ENCODE measurements at regions not wholly inside any gene's neighbourhood (a gene's known extent, or its start where the extent isn't known, plus 50 kb on each side); places are given as distances from the start of the nearest gene placed in this dataset.

DNA sequence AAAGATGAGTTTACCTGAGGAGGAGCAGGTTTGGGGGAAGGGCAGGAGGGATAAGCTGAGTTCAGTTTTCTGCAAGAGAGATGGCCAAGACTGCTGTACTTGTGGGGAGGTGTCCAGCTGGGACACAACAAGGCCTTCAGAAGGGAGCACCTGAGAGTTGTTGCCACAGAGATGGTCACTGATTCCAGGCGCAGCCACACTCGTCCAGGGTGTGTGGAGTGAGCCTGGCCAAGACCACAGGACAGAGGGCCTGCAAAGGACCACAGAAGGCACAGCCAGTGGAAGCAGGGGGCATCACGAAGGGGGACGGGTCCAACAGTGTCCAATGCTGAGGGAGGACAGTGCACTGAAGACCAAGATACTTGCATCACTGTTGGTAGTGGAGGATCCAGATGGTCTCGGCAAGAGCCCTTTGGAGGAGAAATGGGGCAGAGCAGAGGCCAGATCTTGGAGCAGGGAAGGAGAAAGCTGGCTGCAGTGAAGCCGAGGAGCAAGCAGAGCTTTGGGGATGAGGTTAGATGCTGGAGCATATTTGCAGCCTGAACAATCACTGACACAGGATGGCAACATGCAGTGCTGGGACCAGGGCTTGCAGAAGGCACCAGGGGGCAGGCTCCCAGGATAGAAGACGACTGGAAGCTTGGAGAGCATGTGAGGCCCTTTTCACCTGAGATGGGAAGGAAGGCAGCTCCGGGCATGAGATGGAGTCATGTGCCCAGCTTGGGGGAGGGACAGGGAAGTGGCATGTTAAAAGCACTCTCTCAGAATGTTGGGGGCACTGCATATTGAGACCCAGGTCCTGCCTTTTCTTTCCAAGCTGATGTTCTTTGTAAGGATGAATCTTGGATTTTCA, 214.0 kb downstream of the CYP26B1 start:
- TF ChIP-seq GATA3 (IDR thresholded peaks at IDR 0.05; ENCODE audit: low read depth, low read length) (no peak), GATA2 (IDR thresholded peaks at IDR 0.05; ENCODE audit: low read depth, low read length) (no peak)

DNA sequence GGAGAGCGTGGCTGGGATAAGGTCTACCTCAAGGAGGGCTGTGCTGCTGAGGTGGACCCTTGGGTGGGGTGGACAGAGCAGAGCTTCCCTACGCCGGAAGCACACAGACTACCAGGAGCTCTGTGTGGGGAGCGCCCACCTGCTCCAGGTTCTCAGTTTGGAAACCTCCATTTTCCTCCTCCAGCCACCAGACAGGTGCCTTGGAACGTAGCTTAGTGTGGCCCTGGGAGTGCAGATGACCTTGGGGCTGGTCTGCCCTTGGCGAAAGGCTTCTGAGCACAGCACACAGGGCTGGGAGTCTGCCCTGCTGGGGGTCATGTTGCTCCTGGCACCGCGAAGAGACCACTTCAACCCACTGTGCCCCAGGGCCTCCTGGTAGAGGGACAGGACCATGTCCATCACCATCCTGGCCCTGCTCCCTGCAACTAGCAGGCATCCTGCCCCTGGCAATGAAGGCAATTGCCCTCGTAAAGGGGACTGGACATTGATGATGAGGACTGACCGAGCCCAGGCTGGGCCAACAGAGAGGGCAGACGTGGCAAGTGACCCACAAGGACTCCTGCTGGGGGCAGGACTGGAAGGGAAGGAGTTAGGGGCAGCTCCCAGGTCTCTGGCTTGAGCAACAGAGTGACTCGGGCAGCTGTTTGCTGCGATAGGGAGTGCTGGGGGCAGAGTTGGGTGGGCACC, 214.7 kb downstream of the CYP26B1 start:
- TF ChIP-seq GATA2 (IDR thresholded peaks at IDR 0.05; ENCODE audit: low read depth, low read length), result no peak
- no peak for TF ChIP-seq GATA3 (IDR thresholded peaks at IDR 0.05; ENCODE audit: low read depth, low read length)

DNA sequence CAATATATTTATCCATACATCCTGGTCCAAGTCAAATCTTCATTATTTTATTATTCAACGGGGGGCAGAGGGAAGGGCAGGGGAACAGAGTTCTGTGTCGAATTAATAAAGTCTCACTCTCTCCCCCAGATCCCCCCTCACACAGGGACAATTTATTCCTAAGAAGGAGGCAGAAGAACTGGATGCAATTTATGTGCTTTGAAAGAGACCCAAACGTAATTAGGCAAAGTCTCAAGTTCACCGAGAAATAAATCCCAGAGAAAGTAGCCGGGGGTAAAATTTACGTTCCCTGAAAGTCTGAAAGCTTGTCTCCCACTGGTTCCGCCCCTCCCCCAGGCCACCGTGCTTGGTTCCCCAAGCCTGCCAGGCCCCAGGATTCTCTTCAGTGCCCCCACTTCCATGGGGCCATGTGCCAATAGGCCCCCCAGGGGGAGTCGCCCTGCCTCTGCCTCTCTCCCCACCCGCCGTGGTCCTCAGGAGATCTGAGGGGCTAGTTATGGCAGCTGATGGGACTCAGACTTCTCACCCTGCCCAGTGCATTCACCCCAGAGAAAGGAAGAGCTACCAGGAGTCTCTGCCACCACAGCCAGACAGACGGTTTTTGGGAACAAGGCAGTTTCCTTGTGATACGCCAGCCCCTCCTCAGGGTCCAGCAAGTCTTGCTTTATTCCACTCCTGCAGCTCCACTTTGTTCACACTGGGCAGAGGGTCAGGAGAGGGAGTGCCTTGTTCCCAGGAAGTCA, 215.5 kb downstream of the CYP26B1 start:
- TF ChIP-seq GATA2 (IDR thresholded peaks at IDR 0.05; ENCODE audit: low read depth, low read length) (no peak), GATA3 (IDR thresholded peaks at IDR 0.05; ENCODE audit: low read depth, low read length) (no peak)

DNA sequence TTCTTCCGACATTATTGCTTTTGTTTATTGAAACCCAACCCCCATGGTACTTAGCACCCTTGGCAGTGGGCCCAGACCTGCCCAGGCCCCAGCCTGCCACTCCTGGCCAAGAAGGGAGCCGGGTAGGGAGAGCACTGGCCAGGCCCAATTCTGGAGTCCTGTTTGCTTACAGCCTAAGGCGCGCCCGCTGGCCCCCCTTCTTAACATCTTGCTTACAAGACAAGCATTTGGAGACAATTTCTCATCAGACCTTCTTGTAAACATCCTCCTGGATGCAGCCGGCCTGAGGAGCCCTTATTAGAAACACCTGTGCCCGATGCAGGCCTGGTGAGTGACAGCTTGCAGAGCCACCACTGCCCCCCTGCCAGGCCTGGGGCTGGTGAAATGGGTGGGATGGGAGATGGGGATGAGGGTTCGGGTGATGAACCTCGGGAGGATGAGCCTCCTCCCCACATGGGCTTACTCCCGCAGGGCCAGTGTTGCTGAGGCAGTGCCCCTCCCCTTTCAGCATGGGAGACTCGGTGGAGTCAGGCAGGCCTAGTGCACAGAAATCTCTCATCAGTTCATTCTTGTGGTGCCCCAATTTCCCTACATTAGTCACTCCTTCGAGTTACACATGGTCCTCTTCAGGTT, 217.5 kb downstream of the CYP26B1 start:
- TF ChIP-seq GATA3 (IDR thresholded peaks at IDR 0.05; ENCODE audit: low read depth, low read length) (no peak), GATA2 (IDR thresholded peaks at IDR 0.05; ENCODE audit: low read depth, low read length) (no peak)

DNA sequence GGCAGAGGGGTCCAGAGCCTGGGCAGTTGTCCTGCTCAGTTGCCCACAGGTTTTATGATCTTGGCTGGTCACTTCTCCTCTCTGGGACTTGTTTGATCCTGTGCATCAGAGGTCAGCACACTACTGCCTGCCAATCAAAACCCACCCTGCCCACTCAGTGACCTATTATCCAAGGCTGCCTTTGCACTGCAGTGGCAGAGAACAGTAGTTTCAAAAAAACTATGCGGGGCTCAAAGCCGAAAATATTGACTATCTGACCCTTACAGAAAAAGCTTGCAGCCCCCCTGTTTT, 218.2 kb downstream of the CYP26B1 start:
- TF ChIP-seq GATA2 (IDR thresholded peaks at IDR 0.05; ENCODE audit: low read depth, low read length), result no peak
- no peak for TF ChIP-seq GATA3 (IDR thresholded peaks at IDR 0.05; ENCODE audit: low read depth, low read length)

DNA sequence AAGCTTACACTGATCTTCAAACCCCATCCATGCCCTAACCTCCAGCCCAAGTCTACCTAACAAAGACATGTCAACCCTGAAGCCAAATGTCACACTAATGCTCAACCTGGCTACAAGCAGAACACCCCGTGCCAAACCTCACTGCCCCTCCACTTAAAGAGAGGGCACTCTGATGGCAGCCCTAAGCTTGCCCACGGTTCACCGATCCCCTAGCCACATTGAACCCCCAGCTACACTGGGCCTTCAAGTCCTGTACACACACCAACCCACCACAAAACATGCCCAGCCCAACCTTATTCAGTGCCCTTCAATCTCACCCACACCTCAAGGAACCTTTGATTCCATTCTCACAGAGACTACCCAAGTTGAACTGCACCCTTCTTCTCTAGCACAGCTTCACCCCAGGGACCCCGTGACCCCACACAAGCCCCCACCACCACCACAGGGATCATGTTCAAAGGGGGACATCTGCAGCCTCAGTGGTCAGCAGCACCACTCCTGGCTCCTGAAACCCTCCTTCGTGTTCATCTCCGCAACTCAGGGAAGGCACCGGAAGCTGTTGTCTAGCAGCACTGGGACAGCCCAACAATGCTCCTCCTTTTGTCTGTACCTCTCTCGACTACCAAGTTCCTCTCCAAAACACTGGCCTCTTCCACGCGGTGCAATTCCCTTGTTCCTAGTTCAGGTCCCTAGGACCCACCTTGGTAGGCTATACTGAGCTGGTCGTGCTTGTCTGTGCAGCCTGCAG, 218.8 kb downstream of the CYP26B1 start:
- TF ChIP-seq GATA2 (IDR thresholded peaks at IDR 0.05; ENCODE audit: low read depth, low read length) (no peak), GATA3 (IDR thresholded peaks at IDR 0.05; ENCODE audit: low read depth, low read length) (no peak)

DNA sequence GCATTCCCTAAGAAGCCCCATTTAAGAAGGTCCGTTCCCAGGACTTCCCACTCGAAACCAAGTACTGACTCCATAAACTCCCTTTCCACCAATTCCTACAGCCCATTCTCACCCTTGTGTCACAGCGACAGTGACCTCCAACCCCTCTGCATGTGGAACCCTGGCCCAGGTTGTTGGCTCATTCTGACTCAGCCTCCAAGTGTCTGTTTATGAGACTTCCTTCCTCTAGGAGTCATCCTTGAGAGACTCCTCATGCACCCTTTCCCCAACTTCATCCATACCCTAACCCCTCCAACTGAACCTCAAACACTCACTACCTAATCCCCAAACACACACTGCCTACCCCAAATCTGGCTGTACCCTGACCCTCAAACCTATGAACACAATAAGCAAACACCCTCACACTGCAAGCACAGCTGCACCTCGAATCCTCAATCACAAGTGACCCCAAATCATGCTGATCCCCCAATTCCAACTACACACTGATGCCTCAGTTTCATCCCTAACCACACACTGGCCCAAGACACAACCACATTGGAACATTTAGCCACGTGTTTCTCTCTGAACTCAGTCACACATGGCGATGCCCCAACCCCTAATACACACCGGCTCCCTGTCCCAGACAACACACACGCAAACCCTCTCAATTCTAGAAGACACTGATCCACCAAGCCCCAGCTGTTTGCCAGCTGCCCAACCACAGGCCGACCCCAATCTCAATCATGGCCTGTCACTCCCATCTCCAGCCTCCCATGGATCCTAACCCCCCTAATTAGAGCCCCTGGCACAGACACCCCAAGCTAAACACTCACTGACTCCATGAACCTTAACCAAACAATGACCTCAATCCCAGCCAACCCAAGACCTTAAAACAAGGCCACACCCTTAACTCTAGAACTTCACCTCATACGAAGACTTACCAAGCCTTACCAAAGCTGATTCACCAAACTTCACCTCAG, 219.6 kb downstream of the CYP26B1 start:
- no peak for TF ChIP-seq GATA2 (IDR thresholded peaks at IDR 0.05; ENCODE audit: low read depth, low read length)

DNA sequence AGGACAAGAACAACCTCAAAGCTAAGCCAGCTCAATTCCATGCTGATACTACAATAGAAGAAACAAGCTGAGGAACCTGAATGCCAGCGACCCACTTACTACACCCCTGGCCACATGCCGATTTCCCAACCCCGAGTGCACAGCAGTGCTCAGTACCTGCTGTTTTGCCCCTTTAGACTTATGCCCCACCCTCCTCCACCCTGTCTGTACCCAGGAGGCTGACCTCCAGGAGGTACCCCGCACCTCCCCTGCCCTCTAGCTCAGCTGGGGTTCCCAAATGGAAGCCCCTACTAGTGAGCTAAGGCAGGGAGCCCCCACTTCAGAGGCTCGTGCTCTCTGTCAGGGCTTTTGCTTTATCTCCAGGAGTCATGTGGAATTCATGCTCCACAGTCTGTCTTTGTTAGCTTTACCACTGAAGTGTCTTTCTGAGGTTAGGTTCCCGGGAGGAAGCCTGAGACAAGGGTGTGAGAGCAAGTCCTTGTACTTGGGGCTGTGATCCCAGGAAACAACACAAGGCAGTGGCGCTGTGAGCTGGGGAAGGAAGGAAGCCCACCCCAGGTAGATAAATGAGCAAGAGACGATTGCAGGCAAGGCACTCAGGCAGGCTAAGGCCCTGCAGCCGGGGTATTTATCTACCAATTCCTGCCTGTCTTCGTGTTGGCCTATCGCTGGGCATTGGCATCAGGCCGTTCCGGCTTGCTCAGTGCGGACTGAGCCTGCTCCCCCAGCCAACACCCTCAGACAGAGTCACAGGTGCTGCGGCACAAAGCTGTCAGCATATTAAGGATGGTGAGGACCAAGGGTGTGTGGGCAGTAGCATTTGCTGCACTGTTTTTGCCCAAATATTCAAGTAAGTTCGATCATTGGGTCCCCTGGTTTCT, 220.5 kb downstream of the CYP26B1 start:
- TF ChIP-seq GATA2 (IDR thresholded peaks at IDR 0.05; ENCODE audit: low read depth, low read length) (no peak), GATA3 (IDR thresholded peaks at IDR 0.05; ENCODE audit: low read depth, low read length) (no peak)

DNA sequence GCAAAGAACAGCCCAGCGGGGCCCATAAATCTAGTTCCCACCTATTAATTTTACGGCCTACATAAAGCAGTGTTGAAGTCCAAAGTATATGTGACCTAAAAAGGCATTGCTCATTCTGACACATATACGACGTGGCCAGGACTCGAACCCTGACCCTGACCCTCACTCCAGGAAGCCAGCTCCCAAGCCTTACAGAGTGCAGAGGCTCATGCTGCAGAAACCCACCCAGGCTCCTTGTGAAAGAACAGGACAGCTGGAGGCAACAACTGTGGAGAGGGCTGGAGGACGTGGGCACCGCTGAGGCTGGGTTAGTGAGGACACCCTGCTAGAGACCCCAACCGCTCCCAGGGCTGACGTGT, 221.6 kb downstream of the CYP26B1 start:
- TF ChIP-seq GATA3 (IDR thresholded peaks at IDR 0.05; ENCODE audit: low read depth, low read length), result no peak
- TF ChIP-seq GATA2 (IDR thresholded peaks at IDR 0.05; ENCODE audit: low read depth, low read length), result no peak

DNA sequence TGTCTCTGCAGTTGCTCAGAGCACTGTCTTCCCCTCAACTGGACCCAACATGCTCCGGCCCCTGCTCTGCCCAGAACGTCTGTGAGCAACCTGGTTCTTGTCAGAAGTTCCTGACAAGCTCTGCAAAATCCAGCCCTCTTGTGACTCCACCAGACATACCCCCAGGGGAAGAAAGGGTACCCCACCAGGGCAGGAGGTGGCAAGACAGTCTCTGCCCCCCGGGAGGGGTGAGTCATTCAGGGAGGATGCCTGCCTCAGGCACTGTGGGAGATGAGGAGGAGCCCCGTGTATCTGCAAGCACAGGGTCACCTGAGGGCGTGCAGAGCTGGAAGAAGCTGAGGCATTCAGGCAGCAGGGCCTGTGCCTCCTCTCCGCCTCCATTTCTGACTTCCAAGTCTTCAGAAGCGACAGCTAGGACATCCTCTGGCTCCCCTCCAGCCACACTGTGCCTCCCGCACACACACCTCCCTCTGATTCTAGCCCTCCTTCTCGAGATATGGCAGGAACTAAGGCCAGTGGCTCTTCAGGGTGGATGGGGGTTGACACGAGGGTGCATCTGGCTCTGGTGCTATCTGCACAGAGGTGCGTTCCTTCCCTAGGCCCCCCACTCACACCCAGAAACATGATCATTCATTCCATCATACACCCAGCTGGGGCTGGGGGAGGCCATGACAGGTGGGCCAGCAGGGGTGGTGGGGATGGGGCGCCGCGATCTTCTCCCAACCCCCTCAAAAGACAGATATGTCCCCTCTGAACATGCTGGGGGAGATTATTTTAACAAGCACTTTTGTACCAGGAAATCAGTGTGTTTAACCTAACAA, 222.2 kb downstream of the CYP26B1 start:
- no peak for TF ChIP-seq GATA3 (IDR thresholded peaks at IDR 0.05; ENCODE audit: low read depth, low read length)
- TF ChIP-seq GATA2 (IDR thresholded peaks at IDR 0.05; ENCODE audit: low read depth, low read length), result no peak

DNA sequence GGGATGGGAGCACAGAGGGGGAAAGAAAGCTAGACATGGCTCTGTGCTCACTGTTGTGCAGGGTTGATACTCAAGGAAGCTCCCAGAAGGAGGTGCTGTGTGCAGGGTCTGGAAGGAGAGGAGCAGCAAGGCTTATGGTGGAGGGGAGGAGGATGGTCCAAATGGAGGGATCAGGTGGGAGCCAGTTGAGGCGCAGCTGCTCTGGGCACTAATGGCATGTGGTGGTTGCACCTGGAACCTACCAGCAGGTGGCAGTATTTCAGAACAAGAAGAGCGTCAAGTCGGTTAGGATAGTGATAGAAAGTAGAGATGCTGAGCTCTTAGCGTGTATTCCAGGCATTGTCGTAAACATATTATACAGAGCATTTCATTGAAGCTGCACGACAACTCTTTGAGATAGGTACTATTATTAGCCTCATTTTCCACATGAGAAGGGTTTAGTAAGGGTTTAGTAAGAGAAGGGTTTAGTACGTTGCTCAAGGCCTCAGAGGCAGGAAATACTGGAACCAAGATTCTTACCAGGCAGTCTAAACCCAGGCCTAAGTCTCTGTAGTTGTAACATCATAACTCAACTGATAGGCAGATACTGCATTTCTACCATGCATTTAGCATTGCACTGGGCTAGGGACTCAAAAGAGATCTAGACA, 223.7 kb downstream of the CYP26B1 start:
- TF ChIP-seq GATA3 (IDR thresholded peaks at IDR 0.05; ENCODE audit: low read depth, low read length), result no peak
